ENCODE measurements at regions not wholly inside any gene's neighbourhood (a gene's known extent, or its start where the extent isn't known, plus 50 kb on each side); places are given as distances from the start of the nearest gene placed in this dataset.

DNA sequence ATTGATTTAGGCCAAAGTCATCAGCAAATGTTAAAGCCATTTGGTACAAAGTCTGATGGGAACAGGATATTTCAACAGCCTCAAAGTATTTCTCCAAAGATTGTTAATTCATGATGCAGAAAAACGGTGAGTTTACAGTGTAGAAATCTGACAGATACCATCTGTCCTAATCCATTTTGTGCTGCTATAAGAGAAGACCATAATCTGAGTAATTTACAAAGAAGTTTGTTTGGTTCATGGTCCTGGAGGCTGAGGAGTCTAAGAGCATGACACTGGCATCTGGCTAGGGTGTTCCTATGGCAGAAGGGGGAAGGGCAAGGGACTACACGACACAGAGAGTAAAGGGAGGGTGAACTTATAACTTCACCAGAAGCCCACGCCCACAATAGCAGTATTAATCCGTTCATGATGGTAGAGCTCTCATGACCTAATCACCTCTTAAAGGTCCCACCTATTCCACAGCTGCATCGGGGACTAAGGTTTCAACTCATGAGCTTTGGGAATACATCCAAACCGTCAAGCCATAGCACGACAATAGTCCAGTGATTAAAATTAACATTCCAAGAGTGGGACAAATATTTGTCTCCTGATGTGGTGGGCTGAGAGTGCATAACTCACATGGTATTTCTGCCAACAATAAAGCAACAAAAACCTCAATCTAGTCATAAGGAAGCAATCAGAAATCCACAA, 298.6 kb upstream of the AKR1E2 start:
- Histone ChIP-seq H3K27ac (ENCODE audit: low read depth in 1 of 2, low read length in 2 of 2) (no peak overlapping the region), H3K4me3 (ENCODE audit: low read depth in 1 of 3, low read length in 3 of 3) (no peak overlapping the region), H3K4me1 (ENCODE audit: control insufficient read depth in 4 of 4, insufficient read depth in 4 of 4, low read length in 3 of 4) (no peaks in the 10 kb centered on the region), H3K9ac (ENCODE audit: low read depth in 1 of 2, low read length in 2 of 2) (no peak overlapping the region), H3K36me3 (ENCODE audit: control insufficient read depth in 4 of 4, insufficient read depth in 3 of 4, low read depth in 1 of 4, low read length in 3 of 4) (no peaks in the 10 kb centered on the region), H3K27me3 (ENCODE audit: control insufficient read depth in 4 of 4, insufficient read depth in 4 of 4, low read length in 3 of 4) (no peaks in the 10 kb centered on the region), H3K9me3 (ENCODE audit: control insufficient read depth in 4 of 4, low read length in 3 of 4) (no peaks in the 10 kb centered on the region)
- WGBS = 74% methylated on average over 7 of the region's 7 CpGs
- no peak for DNase-seq (ENCODE audit: low spot score)
- TF ChIP-seq YY1 (IDR thresholded peaks at IDR 0.05) (no peak), RAD21 (IDR thresholded peaks at IDR 0.05) (no peak), HNF4G (IDR thresholded peaks at IDR 0.05) (no peak), RXRA (IDR thresholded peaks at IDR 0.05) (no peak), FOXA2 (IDR thresholded peaks at IDR 0.05) (no peak)

DNA sequence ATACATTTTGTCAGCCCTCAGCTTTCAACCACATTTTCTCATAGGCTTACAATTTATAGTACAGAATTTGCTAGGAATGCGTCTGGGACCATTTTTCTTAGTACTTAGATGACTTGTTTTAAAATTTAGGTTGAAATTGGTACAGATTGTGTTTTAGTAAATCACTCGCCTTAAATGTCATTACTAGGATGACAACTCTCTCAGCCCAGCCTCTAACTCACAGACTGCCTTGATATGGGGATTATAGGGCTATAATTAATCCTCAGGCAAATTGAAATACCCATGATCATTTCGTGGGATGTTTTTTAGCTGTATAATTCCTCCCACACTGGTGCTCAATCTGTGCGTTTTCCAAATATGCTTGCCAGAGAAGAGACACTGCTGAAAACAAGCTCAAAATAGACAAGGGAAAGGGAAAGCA, 299.7 kb upstream of the AKR1E2 start:
- 61% methylated on average over 4 of the region's 4 CpGs for WGBS

More for the DNA sequence above, 299.7 kb upstream of the AKR1E2 start:
- DNase-seq (ENCODE audit: low spot score) = no peak
- Histone ChIP-seq H3K27me3 (ENCODE audit: control insufficient read depth in 4 of 4, insufficient read depth in 4 of 4, low read length in 3 of 4) (no peaks in the 10 kb centered on the region), H3K9ac (ENCODE audit: low read depth in 1 of 2, low read length in 2 of 2) (no peak overlapping the region), H3K4me3 (ENCODE audit: low read depth in 1 of 3, low read length in 3 of 3) (no peak overlapping the region), H3K36me3 (ENCODE audit: control insufficient read depth in 4 of 4, insufficient read depth in 3 of 4, low read depth in 1 of 4, low read length in 3 of 4) (no peaks in the 10 kb centered on the region), H3K27ac (ENCODE audit: low read depth in 1 of 2, low read length in 2 of 2) (no peak overlapping the region), H3K9me3 (ENCODE audit: control insufficient read depth in 4 of 4, low read length in 3 of 4) (no peaks in the 10 kb centered on the region), H3K4me1 (ENCODE audit: control insufficient read depth in 4 of 4, insufficient read depth in 4 of 4, low read length in 3 of 4) (no peaks in the 10 kb centered on the region)
- TF ChIP-seq YY1 (IDR thresholded peaks at IDR 0.05) = no peak
- no peak for TF ChIP-seq SP1 (IDR thresholded peaks at IDR 0.05)
- TF ChIP-seq, protein P1, sequence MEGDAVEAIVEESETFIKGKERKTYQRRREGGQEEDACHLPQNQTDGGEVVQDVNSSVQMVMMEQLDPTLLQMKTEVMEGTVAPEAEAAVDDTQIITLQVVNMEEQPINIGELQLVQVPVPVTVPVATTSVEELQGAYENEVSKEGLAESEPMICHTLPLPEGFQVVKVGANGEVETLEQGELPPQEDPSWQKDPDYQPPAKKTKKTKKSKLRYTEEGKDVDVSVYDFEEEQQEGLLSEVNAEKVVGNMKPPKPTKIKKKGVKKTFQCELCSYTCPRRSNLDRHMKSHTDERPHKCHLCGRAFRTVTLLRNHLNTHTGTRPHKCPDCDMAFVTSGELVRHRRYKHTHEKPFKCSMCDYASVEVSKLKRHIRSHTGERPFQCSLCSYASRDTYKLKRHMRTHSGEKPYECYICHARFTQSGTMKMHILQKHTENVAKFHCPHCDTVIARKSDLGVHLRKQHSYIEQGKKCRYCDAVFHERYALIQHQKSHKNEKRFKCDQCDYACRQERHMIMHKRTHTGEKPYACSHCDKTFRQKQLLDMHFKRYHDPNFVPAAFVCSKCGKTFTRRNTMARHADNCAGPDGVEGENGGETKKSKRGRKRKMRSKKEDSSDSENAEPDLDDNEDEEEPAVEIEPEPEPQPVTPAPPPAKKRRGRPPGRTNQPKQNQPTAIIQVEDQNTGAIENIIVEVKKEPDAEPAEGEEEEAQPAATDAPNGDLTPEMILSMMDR (IDR thresholded peaks at IDR 0.05; ENCODE audit: low read depth, low read length, missing input control) = no peak
- no peak for TF ChIP-seq HNF4G (IDR thresholded peaks at IDR 0.05)
- TF ChIP-seq, protein P2, sequence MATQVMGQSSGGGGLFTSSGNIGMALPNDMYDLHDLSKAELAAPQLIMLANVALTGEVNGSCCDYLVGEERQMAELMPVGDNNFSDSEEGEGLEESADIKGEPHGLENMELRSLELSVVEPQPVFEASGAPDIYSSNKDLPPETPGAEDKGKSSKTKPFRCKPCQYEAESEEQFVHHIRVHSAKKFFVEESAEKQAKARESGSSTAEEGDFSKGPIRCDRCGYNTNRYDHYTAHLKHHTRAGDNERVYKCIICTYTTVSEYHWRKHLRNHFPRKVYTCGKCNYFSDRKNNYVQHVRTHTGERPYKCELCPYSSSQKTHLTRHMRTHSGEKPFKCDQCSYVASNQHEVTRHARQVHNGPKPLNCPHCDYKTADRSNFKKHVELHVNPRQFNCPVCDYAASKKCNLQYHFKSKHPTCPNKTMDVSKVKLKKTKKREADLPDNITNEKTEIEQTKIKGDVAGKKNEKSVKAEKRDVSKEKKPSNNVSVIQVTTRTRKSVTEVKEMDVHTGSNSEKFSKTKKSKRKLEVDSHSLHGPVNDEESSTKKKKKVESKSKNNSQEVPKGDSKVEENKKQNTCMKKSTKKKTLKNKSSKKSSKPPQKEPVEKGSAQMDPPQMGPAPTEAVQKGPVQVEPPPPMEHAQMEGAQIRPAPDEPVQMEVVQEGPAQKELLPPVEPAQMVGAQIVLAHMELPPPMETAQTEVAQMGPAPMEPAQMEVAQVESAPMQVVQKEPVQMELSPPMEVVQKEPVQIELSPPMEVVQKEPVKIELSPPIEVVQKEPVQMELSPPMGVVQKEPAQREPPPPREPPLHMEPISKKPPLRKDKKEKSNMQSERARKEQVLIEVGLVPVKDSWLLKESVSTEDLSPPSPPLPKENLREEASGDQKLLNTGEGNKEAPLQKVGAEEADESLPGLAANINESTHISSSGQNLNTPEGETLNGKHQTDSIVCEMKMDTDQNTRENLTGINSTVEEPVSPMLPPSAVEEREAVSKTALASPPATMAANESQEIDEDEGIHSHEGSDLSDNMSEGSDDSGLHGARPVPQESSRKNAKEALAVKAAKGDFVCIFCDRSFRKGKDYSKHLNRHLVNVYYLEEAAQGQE (IDR thresholded peaks at IDR 0.05) = no peak
- TF ChIP-seq RXRA (IDR thresholded peaks at IDR 0.05) = no peak
- TF ChIP-seq, protein P3, sequence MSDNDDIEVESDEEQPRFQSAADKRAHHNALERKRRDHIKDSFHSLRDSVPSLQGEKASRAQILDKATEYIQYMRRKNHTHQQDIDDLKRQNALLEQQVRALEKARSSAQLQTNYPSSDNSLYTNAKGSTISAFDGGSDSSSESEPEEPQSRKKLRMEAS (IDR thresholded peaks at IDR 0.05) = no peak
- TF ChIP-seq TAF1 (conservative IDR thresholded peaks at IDR 0.05) = no peak
- no peak for TF ChIP-seq RAD21 (IDR thresholded peaks at IDR 0.05)
- TF ChIP-seq ATF3 (IDR thresholded peaks at IDR 0.05) = no peak
- no peak for TF ChIP-seq HNF4A (conservative IDR thresholded peaks at IDR 0.05)
- TF ChIP-seq, protein P4, sequence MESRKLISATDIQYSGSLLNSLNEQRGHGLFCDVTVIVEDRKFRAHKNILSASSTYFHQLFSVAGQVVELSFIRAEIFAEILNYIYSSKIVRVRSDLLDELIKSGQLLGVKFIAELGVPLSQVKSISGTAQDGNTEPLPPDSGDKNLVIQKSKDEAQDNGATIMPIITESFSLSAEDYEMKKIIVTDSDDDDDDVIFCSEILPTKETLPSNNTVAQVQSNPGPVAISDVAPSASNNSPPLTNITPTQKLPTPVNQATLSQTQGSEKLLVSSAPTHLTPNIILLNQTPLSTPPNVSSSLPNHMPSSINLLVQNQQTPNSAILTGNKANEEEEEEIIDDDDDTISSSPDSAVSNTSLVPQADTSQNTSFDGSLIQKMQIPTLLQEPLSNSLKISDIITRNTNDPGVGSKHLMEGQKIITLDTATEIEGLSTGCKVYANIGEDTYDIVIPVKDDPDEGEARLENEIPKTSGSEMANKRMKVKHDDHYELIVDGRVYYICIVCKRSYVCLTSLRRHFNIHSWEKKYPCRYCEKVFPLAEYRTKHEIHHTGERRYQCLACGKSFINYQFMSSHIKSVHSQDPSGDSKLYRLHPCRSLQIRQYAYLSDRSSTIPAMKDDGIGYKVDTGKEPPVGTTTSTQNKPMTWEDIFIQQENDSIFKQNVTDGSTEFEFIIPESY (IDR thresholded peaks at IDR 0.05) = no peak
- TF ChIP-seq JUND (IDR thresholded peaks at IDR 0.05) = no peak
- TF ChIP-seq NR2F2 (IDR thresholded peaks at IDR 0.05) = no peak
- TF ChIP-seq FOXA2 (IDR thresholded peaks at IDR 0.05) = no peak
- TF ChIP-seq FOXA1 (IDR thresholded peaks at IDR 0.05) = no peak
- no peak for TF ChIP-seq EGR1 (IDR thresholded peaks at IDR 0.05; ENCODE audit: low read depth in 2 of 2)
- no peak for TF ChIP-seq GABPA (IDR thresholded peaks at IDR 0.05 in 1 of 2, conservative IDR thresholded peaks at IDR 0.05 in 1 of 2)

Data from liver (tissue), 8 donors.